NCI-H526 treated with DMSO at 0.1 percent for 48 hours (cell line): ENCODE measurements at regions not wholly inside any gene's neighbourhood (a gene's known extent, or its start where the extent isn't known, plus 50 kb on each side); places are given as distances from the start of the nearest gene placed in this dataset.

Experiments
- DNase-seq: peaks from one replicate; lab custom pipeline; 2025; lab: John Stamatoyannopoulos, UW

- no peak for DNase-seq
These were observed 109.4 kb downstream of the RCN1 start for GRCh38 chr11:32200136-32200847.

DNA sequence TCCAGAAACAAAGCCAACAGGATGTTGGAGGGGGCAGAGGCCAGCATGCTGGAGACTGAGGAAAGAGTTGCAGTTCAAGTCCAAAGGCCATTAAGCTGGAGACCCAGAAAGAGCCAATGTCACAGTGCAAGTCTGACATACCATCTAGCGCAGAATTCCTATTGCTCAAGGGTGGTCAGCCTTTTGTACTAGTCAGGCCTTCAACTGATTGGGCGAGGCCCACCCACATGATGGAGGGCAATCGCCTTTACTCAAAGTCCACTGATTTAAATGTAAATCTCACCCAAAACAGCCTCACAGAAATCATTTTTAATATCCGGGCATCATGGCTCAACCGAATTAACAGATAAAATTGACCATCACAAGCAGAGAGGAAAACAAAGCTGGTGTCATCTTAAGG, 113.9 kb downstream of the RCN1 start:
- DNase-seq, result no peak

DNA sequence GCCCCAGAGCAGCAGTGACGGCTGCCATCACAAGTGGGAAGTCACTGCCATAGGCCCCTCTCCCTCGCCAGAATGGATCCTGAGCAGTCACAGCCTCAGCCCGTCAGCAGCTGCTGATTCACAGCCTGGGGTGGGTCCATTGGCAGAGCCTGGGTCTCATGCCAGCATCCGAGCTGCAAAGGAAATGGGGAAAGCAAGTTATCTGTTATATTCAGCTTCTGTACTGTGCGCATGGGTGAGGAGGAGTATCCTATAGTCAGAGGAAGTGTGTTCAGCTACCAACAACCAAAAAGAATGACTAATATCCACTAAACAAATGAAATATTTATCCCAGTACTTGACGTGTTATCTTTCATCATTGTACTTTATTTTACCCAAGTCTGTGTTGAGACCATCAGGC, 119.7 kb downstream of the RCN1 start:
- no peak for DNase-seq

DNA sequence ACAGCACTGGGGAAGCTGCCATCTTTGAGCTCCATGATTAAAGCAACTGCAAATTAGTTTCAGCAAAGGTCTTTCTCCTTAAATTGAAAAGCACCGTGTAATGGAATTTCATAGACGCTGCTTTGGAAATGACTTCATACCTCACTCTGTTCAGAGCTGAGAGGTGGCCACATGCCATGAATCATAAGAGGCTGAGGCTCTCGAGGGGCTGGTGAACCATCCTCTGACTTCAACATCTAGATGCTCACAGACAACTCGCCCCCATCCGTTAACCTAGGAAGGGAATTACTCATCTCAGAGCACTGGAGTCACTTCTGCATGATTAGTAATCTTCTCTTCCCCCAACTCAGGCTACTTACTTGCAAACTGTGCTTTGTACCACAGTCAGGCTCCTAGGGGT, 122.3 kb downstream of the RCN1 start:
- no peak for DNase-seq

- DNase-seq, result no peak
These were observed 124.3 kb downstream of the RCN1 start for GRCh38 chr11:32215157-32215556.

GRCh38 chr11:32216749-32217148, 125.9 kb downstream of the RCN1 start:
- no peak for DNase-seq

GRCh38 chr11:32219320-32219719, 128.4 kb downstream of the RCN1 start:
- no peak for DNase-seq

DNA sequence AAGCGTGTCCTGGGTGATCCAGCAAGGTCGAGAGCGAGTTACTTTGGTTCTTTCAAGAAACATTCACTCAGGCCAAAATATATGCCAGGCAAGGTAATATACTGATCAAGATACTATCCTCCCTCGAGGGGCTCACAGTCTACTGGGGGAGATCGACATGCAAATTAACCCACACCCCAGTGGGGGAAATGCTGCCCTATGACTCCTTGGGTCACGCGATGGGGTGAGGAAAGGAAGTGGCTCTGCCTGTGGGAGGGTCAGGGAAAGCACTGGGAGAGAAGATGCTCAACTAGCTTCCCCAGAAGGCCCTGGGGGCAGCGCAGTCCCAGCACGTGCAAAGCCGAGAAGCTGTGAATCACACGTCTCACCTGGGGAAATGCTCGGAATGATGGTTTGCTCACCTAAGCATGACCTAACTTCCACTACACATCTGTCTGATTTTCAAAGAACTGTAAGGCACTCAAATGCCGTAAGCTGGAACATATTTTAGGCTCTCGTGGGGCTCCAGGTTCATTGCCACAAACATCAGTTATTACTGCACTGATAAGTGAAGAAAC, 130.7 kb downstream of the RCN1 start:
- DNase-seq, result no peak

DNA sequence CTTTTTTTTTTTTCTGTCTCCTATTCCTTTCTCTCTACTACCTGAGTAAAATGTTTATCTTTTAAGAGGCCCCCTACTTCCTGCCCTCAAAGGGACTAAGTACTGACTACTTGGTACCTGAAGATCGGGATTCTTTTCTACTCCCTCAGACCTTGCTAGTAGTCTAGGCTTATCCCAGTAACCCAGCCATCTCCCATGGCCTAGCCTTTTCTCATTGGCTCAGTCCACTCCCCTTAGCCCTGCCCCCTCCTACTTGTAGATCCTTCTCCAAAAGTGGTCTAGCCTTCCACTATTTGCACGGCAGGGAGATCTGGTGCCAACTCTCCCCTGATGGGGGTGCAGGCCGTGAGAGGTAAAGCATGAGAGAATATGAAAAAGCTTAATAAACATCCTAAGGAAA, 133.7 kb downstream of the RCN1 start:
- DNase-seq, result no peak

- no peak for DNase-seq
These were observed 134.9 kb downstream of the RCN1 start for GRCh38 chr11:32225571-32226285.

- DNase-seq, result no peak
These were observed 135.6 kb downstream of the RCN1 start for GRCh38 chr11:32226480-32226879.

GRCh38 chr11:32229576-32230240, 138.8 kb downstream of the RCN1 start:
- DNase-seq, result peak; percentile 7

DNA sequence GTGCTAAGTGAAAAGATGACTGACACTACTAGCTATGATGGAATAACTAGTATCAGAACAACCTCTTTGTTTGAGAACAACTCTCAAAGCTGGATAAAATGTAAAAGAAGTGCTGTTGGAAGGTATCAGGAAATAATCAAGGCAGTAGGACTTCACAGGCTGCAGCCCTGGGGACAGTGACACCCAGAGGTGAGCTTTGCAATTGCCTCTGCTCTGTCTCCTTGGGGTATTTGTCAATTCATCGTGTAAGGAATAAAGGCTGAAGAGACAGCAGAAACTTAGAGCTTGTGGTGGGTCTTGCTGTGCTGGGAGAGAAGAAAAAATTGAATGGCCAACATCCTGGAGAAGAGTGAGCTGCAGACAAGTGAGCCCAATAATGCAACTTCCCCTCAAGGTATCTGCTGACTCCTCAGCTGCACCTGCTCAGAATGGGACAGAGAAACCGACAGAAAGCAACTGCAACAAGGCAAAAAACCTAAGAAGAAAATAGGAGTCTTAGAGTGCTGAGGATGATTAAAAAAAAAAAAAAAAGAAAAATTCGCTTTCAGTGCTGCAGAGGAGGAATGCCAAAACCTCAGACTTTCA, 141.1 kb downstream of the RCN1 start:
- DNase-seq, result peak; percentile 34

- no peak for DNase-seq
These were observed 141.6 kb downstream of the RCN1 start for GRCh38 chr11:32232516-32232915.

GRCh38 chr11:32233276-32233675, 142.4 kb downstream of the RCN1 start:
- no peak for DNase-seq

DNA sequence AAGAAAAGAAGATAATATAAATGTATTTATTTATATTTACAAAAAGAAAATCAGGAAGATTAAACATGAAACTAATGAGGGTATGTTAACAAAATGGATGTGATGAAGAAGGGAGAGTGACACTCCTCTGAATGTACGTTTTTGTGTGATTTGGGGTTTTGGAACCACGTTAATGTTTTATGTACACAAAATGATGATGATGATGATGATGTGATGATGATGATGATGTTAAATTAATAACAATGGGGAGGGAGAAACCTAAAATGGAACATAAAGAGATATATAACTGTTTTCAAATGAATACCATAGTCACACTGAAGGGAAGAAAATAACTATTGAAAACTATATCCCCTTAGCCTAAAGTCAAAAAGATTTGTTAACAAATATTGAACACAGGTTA, 143.1 kb downstream of the RCN1 start:
- DNase-seq, result no peak

DNA sequence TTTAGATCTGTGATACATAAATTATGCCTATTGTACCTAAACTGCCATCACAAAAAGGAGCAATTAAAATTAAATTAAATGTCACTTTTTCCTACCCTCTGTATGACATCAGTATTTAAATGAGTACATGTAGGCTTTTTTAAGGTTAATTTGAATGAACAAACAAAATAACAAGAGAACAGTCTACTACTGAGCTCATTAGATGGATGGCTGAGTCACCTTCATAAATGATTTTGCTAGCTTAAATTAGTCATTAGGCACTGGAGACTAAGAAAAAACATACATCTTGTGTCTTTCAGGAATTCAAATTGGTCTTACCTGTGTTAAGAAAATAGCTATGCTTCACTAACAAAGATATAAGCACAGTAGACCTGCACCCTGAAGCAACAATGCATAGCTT, 153.6 kb downstream of the RCN1 start:
- DNase-seq, result peak; percentile 93

GRCh38 chr11:32253706-32254105, 162.8 kb downstream of the RCN1 start:
- no peak for DNase-seq

GRCh38 chr11:32255841-32256240, 165.0 kb downstream of the RCN1 start:
- no peak for DNase-seq

- no peak for DNase-seq
These were observed 165.6 kb downstream of the RCN1 start for GRCh38 chr11:32256466-32256865.

- DNase-seq, result no peak
These were observed 168.8 kb downstream of the RCN1 start for GRCh38 chr11:32259641-32260081.

DNA sequence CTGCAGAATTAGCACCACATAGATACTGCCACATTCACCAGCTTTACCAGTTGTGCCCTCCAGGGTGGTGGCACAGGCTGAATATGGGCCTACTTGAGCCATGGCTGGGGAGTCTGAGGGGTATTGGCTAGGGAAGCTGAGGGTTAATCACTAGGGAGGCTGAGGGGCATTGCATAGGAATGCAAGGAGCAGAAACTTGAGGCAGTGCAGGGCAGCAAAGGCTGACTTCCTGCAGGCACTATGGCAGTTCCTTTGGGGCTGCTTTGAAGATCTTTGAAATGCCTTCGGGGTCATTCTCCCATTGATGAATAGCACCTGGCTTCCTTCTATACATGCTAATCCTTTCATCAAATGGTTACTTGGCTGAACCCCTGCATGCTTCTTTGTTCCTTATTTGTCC, 171.5 kb downstream of the RCN1 start:
- no peak for DNase-seq
